K562 (cell line): ENCODE measurements at regions not wholly inside any gene's neighbourhood (a gene's known extent, or its start where the extent isn't known, plus 50 kb on each side); places are given as distances from the start of the nearest gene placed in this dataset.

Experiments
- ATAC-seq: fragments of 200-7000 bp; cut with Tn5 transposase; 3 replicates; pipeline ENCODE4 v1.9.1; 2020; ENCODE audit warnings: moderate library complexity
- BruUV-seq: library from RNA; stranded (reverse); fragments of 400-500 nt; replicated peaks from 2 replicates; lab custom pipeline; 2021; lab: Mats Ljungman, UMichigan
- CTCF ChIA-PET: fragments of 300-600 bp; formaldehyde crosslinking; extraction: SDS; loops from one replicate; lab custom pipeline; 2021; ENCODE audit warnings: low intra/inter-chr PET ratio; lab: Yijun Ruan, JAX
- POLR2A ChIA-PET: fragments of 300-600, 350-650 bp; sonication (Branson Sonifier 250); formaldehyde crosslinking; extraction: SDS; loops from one replicate; lab custom pipeline; 2021; ENCODE audit warnings: antibody characterized with exemption, inconsistent platforms; lab: Yijun Ruan, JAX
- DNase-seq, 4 experiments: peaks; one replicate each; pipeline versions ENCODE4 v3.0.0 to v3.0.0-alpha.2; 2011 to 2018; ENCODE audit warnings: low spot score in 3 of 4, mixed read lengths in 3 of 4; ENCODE audit errors: extremely low read depth in 1 of 4
- FAIRE-seq: peaks from 2 replicates; lab custom pipeline; 2011; peaks lifted over from hg19 to GRCh38; lab: Jason Lieb, UNC
- H2AFZ ChIP-seq: 2 replicates; pipeline ENCODE4 v1.6.0; 2011; ENCODE audit warnings: low read depth, low read length, control low read depth, inconsistent platforms
- H3K27ac ChIP-seq: fragments of 200-600 bp; 3 replicates; pipeline ENCODE4 v1.8.0; 2011; ENCODE audit warnings: low read depth, mild to moderate bottlenecking, control low read depth, inconsistent platforms, low read length, moderate library complexity, mixed read lengths; ENCODE audit errors: extremely low read depth
- H3K27me3 ChIP-seq, 2 experiments: fragments of 300-600 bp in 1 of 2; 2 replicates in 1 of 2; 3 replicates in 1 of 2; pipeline versions ENCODE4 v1.6.0 to v1.8.0; 2011; ENCODE audit warnings: inconsistent platforms in 2 of 2, low read length in 2 of 2, mild to moderate bottlenecking in 1 of 2, mixed read lengths in 1 of 2, moderate library complexity in 1 of 2; ENCODE audit not compliant: control insufficient read depth in 2 of 2, insufficient read depth in 2 of 2
- H3K36me3 ChIP-seq: fragments of 300-600 bp; 3 replicates; pipeline ENCODE4 v1.8.0; 2011; ENCODE audit warnings: mild to moderate bottlenecking, low read length, inconsistent platforms; ENCODE audit not compliant: control insufficient read depth, insufficient read depth
- H3K4me1 ChIP-seq, 2 experiments: fragments of 200-600 bp in 1 of 2; replicated peaks in 1 of 2; 2 replicates in 1 of 2; 3 replicates in 1 of 2; pipeline versions ENCODE4 v1.5.1 to v1.8.0; 2011; ENCODE audit warnings: inconsistent platforms in 2 of 2, low read length in 2 of 2, mild to moderate bottlenecking in 1 of 2, mixed read lengths in 1 of 2, moderate library complexity in 1 of 2; ENCODE audit not compliant: control insufficient read depth in 2 of 2, insufficient read depth in 2 of 2
- H3K4me2 ChIP-seq: 2 replicates; pipeline ENCODE4 v1.6.1; 2011; ENCODE audit warnings: low read length, control low read depth, inconsistent platforms, mixed read lengths; ENCODE audit not compliant: insufficient read depth
- H3K4me3 ChIP-seq: fragments of 200-600 bp; sonication (generic), shearing (Covaris generic); 2 replicates; pipeline ENCODE4 v1.5.1; 2016; ENCODE audit warnings: control low read depth, inconsistent platforms
- H3K79me2 ChIP-seq: fragments of 200-600 bp; 3 replicates; pipeline ENCODE4 v1.8.0; 2011; ENCODE audit warnings: low read length, inconsistent platforms; ENCODE audit not compliant: control insufficient read depth, insufficient read depth
- H3K9ac ChIP-seq, 2 experiments: 2 replicates each; pipeline versions ENCODE4 v1.6.0 to v1.6.1; 2011; ENCODE audit warnings: low read depth in 2 of 2, low read length in 2 of 2, control low read depth in 1 of 2, inconsistent platforms in 1 of 2, mild to moderate bottlenecking in 1 of 2, mixed read lengths in 1 of 2; ENCODE audit not compliant: insufficient read depth in 1 of 2
- H3K9me1 ChIP-seq: one replicate; pipeline ENCODE4 v1.6.0; 2011; ENCODE audit warnings: inconsistent platforms, mild to moderate bottlenecking, low read length, moderate library complexity; ENCODE audit not compliant: control insufficient read depth, insufficient read depth
- H3K9me3 ChIP-seq: replicated peaks from 2 replicates; pipeline ENCODE4 v1.5.1; 2011; ENCODE audit warnings: low read depth, low read length, inconsistent platforms; ENCODE audit not compliant: control insufficient read depth, insufficient read depth
- H4K20me1 ChIP-seq: replicated peaks from 2 replicates; pipeline ENCODE4 v1.6.1; 2011; ENCODE audit warnings: low read length, inconsistent platforms, mixed read lengths; ENCODE audit not compliant: control insufficient read depth, insufficient read depth
- CEBPB ChIP-seq: fragments of 450-650 bp; IDR thresholded peaks from 2 replicates; pipeline ENCODE4 v1.6.1; 2016; ENCODE audit warnings: missing genetic modification characterization, missing compliant biosample characterization
- COPS2 ChIP-seq: fragments of 450-650 bp; conservative IDR thresholded peaks from 2 replicates; pipeline ENCODE4 v1.6.1; 2016; ENCODE audit warnings: mild to moderate bottlenecking, moderate library complexity
- ESRRB ChIP-seq: fragments of 250-450 bp; sonication (Bioruptor Pico); IDR thresholded peaks from 2 replicates; pipeline ENCODE4 v1.5.0; 2020; ENCODE audit warnings: mild to moderate bottlenecking, moderate library complexity, borderline replicate concordance
- HMBOX1 ChIP-seq: sonication (generic); IDR thresholded peaks from 2 replicates; pipeline ENCODE4 v1.6.1; 2016
- KLF10 ChIP-seq: fragments of 250-450 bp; sonication (Bioruptor Pico); IDR thresholded peaks from 2 replicates; pipeline ENCODE4 v1.6.1; 2021; ENCODE audit warnings: matching md5 sums
- NCOA1 ChIP-seq: fragments of 450-650 bp; IDR thresholded peaks from 2 replicates; pipeline ENCODE4 v1.6.1; 2016; ENCODE audit warnings: low read depth
- NCOA4 ChIP-seq: fragments of 450-650 bp; IDR thresholded peaks from 2 replicates; pipeline ENCODE4 v1.6.1; 2018; ENCODE audit warnings: mild to moderate bottlenecking; ENCODE audit not compliant: partially characterized antibody
- PKNOX1 ChIP-seq: fragments of 450-650 bp; IDR thresholded peaks from 2 replicates; pipeline ENCODE4 v1.6.1; 2016
- RBM17 ChIP-seq: fragments of 200-400 bp; formaldehyde crosslinking; IDR thresholded peaks from 2 replicates; pipeline ENCODE4 v1.6.1; 2017; ENCODE audit warnings: low read depth, mild to moderate bottlenecking, low read length, borderline replicate concordance
- SMC3 ChIP-seq: conservative IDR thresholded peaks from 2 replicates; pipeline ENCODE4 v1.6.1; 2011; ENCODE audit warnings: low read depth, low read length, improper control_type of control experiment; ENCODE audit not compliant: insufficient read depth
- SRF ChIP-seq, 2 experiments: fragments of 250-450, 450-650 bp in 1 of 2; sonication (Bioruptor Pico) in 1 of 2; sonication (generic) in 1 of 2; formaldehyde crosslinking; IDR thresholded peaks; 2 replicates each; pipeline versions ENCODE4 v1.5.0 to v1.5.1; 2020 to 2022; ENCODE audit warnings: mild to moderate bottlenecking in 1 of 2, missing genetic modification reagents in 1 of 2
- ZNF140 ChIP-seq: fragments of 250-450 bp; sonication (Bioruptor Pico); IDR thresholded peaks from 2 replicates; pipeline ENCODE4 v1.8.0; 2021; ENCODE audit warnings: moderate library complexity, mild to moderate bottlenecking, inconsistent platforms
- ZNF146 ChIP-seq: IDR thresholded peaks from one replicate; pipeline ENCODE4 v1.6.1; 2018; ENCODE audit warnings: missing compliant biosample characterization; ENCODE audit not compliant: unreplicated experiment
- ZNF785 ChIP-seq: fragments of 250-450 bp; sonication (Bioruptor Pico); IDR thresholded peaks from 2 replicates; pipeline ENCODE4 v1.4.0; 2020; ENCODE audit warnings: mild to moderate bottlenecking
- WGBS: fragments of 100-300 bp; shearing (Covaris generic); methylation state at CpG from one replicate; pipeline ENCODE4 v1.1.6; 2016; ENCODE audit warnings: low coverage, mixed read lengths; ENCODE audit not compliant: insufficient coverage; ENCODE audit errors: missing lambda C conversion rate; 5-methylcytosine and 5-hydroxymethylcytosine counted together
- in situ Hi-C: fragments of 300-500 bp; cut with MboI; formaldehyde crosslinking; loops from 4 replicates; pipeline ENCODE4 v1.15.0; 2018; ENCODE audit warnings: inconsistent platforms, mixed read lengths
- intact Hi-C: fragments of 100-400 bp; cut with micrococcal nuclease; formaldehyde crosslinking; loops from 2 replicates; pipeline ENCODE4 v1.14.2; 2022
- TF ChIP-seq, protein P1 (sequence below): fragments of 250-450 bp; sonication (Bioruptor Pico); IDR thresholded peaks from 2 replicates; pipeline ENCODE4 v1.8.0; 2021; ENCODE audit warnings: mild to moderate bottlenecking, moderate library complexity
- TF ChIP-seq, protein P2 (sequence below): sonication (generic); formaldehyde crosslinking; IDR thresholded peaks from 2 replicates; pipeline ENCODE4 v1.9.0; 2022; ENCODE audit warnings: mild to moderate bottlenecking, missing genetic modification reagents

GRCh38 chrX:95762716-95763115 lies 921.9 kb upstream of the DIAPH2 start:
- ATAC-seq = no peak
- Histone ChIP-seq H3K9ac (no peak overlapping the region), H3K4me1 (no peaks in the 10 kb centered on the region), H3K9me1 (no peaks in the 10 kb centered on the region), H3K36me3 (no peaks in the 10 kb centered on the region), H4K20me1 (no peaks in the 10 kb centered on the region), H3K27ac (no peak overlapping the region), H2AFZ (no peak overlapping the region), H3K9me3 (no peaks in the 10 kb centered on the region), H3K4me2 (no peak overlapping the region), H3K4me3 (no peak overlapping the region), H3K27me3 (no peaks in the 10 kb centered on the region), H3K79me2 (no peaks in the 10 kb centered on the region)
- in situ Hi-C loops (no loop called here), intact Hi-C loops (no loop called here)
- FAIRE-seq = no peak
- BruUV-seq = no TSS peak
- POLR2A ChIA-PET = no interaction called here
- no CpG with 5 or more reads among the region's 1 CpG for WGBS
- CTCF ChIA-PET = no interaction called here
- no peak for TF ChIP-seq NCOA4
- no peak for TF ChIP-seq ZNF785
- TF ChIP-seq, protein P1, sequence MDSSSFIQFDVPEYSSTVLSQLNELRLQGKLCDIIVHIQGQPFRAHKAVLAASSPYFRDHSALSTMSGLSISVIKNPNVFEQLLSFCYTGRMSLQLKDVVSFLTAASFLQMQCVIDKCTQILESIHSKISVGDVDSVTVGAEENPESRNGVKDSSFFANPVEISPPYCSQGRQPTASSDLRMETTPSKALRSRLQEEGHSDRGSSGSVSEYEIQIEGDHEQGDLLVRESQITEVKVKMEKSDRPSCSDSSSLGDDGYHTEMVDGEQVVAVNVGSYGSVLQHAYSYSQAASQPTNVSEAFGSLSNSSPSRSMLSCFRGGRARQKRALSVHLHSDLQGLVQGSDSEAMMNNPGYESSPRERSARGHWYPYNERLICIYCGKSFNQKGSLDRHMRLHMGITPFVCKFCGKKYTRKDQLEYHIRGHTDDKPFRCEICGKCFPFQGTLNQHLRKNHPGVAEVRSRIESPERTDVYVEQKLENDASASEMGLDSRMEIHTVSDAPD (CRISPR knock-in tag) = no peak
- TF ChIP-seq CEBPB (tag) = no peak
- TF ChIP-seq PKNOX1 = no peak
- no peak for TF ChIP-seq ZNF140 (CRISPR knock-in tag)
- TF ChIP-seq NCOA1 = no peak
- no peak for TF ChIP-seq HMBOX1
- no peak for TF ChIP-seq KLF10 (CRISPR knock-in tag)
- TF ChIP-seq SRF (CRISPR knock-in tag; IDR thresholded peaks at IDR 0.05) = no peak
- no peak for TF ChIP-seq ESRRB
- TF ChIP-seq COPS2 = no peak
- no peak for TF ChIP-seq ZNF146 (CRISPR knock-in tag)
- TF ChIP-seq, protein P2, sequence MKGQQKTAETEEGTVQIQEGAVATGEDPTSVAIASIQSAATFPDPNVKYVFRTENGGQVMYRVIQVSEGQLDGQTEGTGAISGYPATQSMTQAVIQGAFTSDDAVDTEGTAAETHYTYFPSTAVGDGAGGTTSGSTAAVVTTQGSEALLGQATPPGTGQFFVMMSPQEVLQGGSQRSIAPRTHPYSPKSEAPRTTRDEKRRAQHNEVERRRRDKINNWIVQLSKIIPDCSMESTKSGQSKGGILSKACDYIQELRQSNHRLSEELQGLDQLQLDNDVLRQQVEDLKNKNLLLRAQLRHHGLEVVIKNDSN (CRISPR knock-in tag) = no peak
- no peak for TF ChIP-seq RBM17
- TF ChIP-seq SMC3 = no peak
- DNase-seq = no peak
